ENCODE measurements at regions not wholly inside any gene's neighbourhood (a gene's known extent, or its start where the extent isn't known, plus 50 kb on each side); places are given as distances from the start of the nearest gene placed in this dataset.
"Not testable (repeated sequence)": the region's sequence is repeated elsewhere in the genome, so short reads cannot be mapped to it uniquely, and the experiment has no call there.

DNA sequence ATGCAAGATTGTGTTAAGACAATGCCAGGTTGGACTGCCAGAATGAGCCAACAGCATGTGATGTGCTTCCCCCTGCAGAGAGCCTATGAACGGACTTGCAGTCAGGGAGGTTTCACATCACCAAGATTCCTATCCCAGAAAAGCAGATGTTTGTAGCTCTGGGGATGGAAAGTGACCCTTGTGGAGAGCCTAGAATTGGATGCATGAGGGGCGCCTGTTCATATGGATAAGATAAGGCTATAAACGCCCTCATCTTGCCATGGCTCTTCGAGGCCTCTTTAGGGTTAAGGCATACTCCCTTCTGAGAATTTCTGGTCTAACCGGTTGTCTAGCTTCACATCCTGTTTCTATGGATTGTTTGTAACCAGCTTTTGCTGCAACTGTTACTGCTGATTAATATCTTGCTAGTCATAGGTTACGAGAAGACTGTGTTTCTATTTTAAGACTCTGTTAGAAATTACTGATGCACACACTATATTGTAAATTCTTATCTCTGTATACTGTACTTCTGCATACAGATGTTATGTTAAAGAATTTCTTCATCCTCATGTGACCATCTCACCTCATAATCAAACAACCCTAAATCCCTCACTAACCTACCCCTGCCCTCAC is 295.8 kb downstream of the PTGER3 start:
- H3K9me3 ChIP-seq: peaks cover 0 to 40% (median 19%) of the 10 kb centered on the region in 11 donors
- H3K36me3 ChIP-seq; ATAC-seq; H3K4me1 ChIP-seq; H3K27ac ChIP-seq; DNase-seq; H3K27me3 ChIP-seq; H3K4me3 ChIP-seq; intact Hi-C loops (cut with DNase I): not testable (repeated sequence)
- 51 to 57% methylated on average over 6 of the region's 6 CpGs for WGBS, 2 donors

DNA sequence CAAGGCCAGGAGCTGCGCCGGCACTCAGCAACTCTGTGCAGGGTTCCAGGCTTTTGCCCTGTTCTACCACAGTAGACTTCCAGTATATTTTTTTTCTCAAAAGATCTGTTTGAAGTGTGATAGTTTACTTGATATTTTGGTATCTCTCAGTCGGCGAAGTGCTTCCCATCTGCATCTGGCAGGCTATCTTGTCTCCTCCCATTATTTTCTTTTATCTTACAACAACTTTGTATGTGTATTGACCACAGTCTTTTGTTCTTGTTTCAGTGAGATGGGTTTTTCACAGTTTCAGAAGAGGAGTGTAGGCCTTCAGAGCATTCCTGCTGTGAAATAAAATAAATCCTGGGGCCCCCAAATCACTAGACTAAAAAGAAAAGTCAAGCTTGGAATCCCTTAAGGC is 292.9 kb downstream of the PTGER3 start:
- 68 to 76% methylated on average over 4 of the region's 4 CpGs for WGBS, 2 donors
- Histone ChIP-seq H3K27ac (no peak overlapping the region), H3K9me3 (peaks cover 0 to 16% (median 9%) of the 10 kb centered on the region in 11 donors), H3K36me3 (no peaks in the 10 kb centered on the region), H3K4me1 (no peaks in the 10 kb centered on the region), H3K27me3 (no peaks in the 10 kb centered on the region), H3K4me3 (no peak overlapping the region)
- intact Hi-C loops (cut with DNase I): no loop called here
- ATAC-seq (no peak), DNase-seq (no peak)
- TF ChIP-seq, protein P1, sequence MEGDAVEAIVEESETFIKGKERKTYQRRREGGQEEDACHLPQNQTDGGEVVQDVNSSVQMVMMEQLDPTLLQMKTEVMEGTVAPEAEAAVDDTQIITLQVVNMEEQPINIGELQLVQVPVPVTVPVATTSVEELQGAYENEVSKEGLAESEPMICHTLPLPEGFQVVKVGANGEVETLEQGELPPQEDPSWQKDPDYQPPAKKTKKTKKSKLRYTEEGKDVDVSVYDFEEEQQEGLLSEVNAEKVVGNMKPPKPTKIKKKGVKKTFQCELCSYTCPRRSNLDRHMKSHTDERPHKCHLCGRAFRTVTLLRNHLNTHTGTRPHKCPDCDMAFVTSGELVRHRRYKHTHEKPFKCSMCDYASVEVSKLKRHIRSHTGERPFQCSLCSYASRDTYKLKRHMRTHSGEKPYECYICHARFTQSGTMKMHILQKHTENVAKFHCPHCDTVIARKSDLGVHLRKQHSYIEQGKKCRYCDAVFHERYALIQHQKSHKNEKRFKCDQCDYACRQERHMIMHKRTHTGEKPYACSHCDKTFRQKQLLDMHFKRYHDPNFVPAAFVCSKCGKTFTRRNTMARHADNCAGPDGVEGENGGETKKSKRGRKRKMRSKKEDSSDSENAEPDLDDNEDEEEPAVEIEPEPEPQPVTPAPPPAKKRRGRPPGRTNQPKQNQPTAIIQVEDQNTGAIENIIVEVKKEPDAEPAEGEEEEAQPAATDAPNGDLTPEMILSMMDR (IDR thresholded peaks at IDR 0.05): no peak

GRCh38 chr1:70760154-70760553 is 287.5 kb downstream of the PTGER3 start:
- WGBS, 2 donors: 69 to 72% methylated on average over 2 of the region's 2 CpGs
- Histone ChIP-seq H3K27me3 (no peaks in the 10 kb centered on the region), H3K27ac (no peak overlapping the region), H3K4me3 (no peak overlapping the region), H3K9me3 (peaks cover 0 to 9% (median 0%) of the 10 kb centered on the region in 11 donors), H3K36me3 (no peaks in the 10 kb centered on the region), H3K4me1 (no peaks in the 10 kb centered on the region)
- intact Hi-C loops (cut with DNase I): loop anchor here in 1 of 10 donors (5.0 kb wide), 1 partner anchor 1488 kb away; no protein-coding TSS in a partner anchor
- ATAC-seq: no peak
- no peak for DNase-seq
- TF ChIP-seq, protein P1 (IDR thresholded peaks at IDR 0.05): no peak

GRCh38 chr1:70762386-70762785 is 285.2 kb downstream of the PTGER3 start:
- Histone ChIP-seq H3K4me1 (no peaks in the 10 kb centered on the region), H3K9me3 (peaks cover 0 to 9% (median 0%) of the 10 kb centered on the region in 11 donors), H3K36me3 (no peaks in the 10 kb centered on the region), H3K4me3 (no peak overlapping the region), H3K27me3 (no peaks in the 10 kb centered on the region), H3K27ac (no peak overlapping the region)
- intact Hi-C loops (cut with DNase I): loop anchor here in 1 of 10 donors (5.0 kb wide), 1 partner anchor 1490 kb away; no protein-coding TSS in a partner anchor
- TF ChIP-seq, protein P1 (IDR thresholded peaks at IDR 0.05): no peak
- ATAC-seq: no peak
- no peak for DNase-seq
- 85 to 93% methylated on average over 2 of the region's 2 CpGs for WGBS, 2 donors

GRCh38 chr1:70764747-70765146 is 282.9 kb downstream of the PTGER3 start:
- ATAC-seq: no peak
- intact Hi-C loops (cut with DNase I): loop anchor here in 1 of 10 donors (5.0 kb wide), 1 partner anchor 1492 kb away; no protein-coding TSS in a partner anchor
- H3K36me3 ChIP-seq: no peaks in the 10 kb centered on the region
- H3K4me3 ChIP-seq: no peak overlapping the region
- H3K27ac ChIP-seq: no peak overlapping the region
- TF ChIP-seq, protein P1 (IDR thresholded peaks at IDR 0.05): no peak
- H3K27me3 ChIP-seq: no peaks in the 10 kb centered on the region
- no peaks in the 10 kb centered on the region for H3K4me1 ChIP-seq
- 44 to 56% methylated on average over 2 of the region's 2 CpGs for WGBS, 2 donors
- no peak for DNase-seq
- H3K9me3 ChIP-seq: peaks cover 0 to 14% (median 0%) of the 10 kb centered on the region in 11 donors
